ENCODE measurements at regions not wholly inside any gene's neighbourhood (a gene's known extent, or its start where the extent isn't known, plus 50 kb on each side); places are given as distances from the start of the nearest gene placed in this dataset.

DNA sequence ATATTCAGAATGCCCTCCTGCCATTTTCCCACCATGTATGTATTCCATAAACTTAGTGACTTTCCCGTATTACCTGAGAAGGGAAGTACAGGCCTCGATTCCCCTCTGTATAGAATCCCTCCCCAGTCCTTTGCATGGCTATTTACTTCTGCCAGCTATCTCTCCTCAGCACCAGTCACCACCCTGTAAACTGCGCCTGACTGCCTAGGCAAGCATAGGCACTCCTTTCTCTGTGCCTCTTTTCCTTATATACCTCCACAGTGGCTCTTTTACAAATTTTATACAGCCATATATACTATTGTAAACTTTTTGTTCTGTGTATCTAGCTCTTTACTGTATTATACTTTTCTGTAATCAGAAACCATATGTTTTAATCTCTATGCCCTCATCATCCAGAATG, 130.9 kb upstream of the TET2 start:
- DNase-seq (ENCODE audit: low spot score in 2 of 2) = no peak
- Histone ChIP-seq H3K4me3 (no peak overlapping the region), H3K9me3 (no peaks in the 10 kb centered on the region), H3K27me3 (no peaks in the 10 kb centered on the region), H3K4me1 (no peaks in the 10 kb centered on the region), H3K36me3 (no peaks in the 10 kb centered on the region), H3K27ac (no peak overlapping the region)
- intact Hi-C loops (cut with DNase I) = no loop called here
- TF ChIP-seq, protein P1, sequence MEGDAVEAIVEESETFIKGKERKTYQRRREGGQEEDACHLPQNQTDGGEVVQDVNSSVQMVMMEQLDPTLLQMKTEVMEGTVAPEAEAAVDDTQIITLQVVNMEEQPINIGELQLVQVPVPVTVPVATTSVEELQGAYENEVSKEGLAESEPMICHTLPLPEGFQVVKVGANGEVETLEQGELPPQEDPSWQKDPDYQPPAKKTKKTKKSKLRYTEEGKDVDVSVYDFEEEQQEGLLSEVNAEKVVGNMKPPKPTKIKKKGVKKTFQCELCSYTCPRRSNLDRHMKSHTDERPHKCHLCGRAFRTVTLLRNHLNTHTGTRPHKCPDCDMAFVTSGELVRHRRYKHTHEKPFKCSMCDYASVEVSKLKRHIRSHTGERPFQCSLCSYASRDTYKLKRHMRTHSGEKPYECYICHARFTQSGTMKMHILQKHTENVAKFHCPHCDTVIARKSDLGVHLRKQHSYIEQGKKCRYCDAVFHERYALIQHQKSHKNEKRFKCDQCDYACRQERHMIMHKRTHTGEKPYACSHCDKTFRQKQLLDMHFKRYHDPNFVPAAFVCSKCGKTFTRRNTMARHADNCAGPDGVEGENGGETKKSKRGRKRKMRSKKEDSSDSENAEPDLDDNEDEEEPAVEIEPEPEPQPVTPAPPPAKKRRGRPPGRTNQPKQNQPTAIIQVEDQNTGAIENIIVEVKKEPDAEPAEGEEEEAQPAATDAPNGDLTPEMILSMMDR (IDR thresholded peaks at IDR 0.05) = no peak

DNA sequence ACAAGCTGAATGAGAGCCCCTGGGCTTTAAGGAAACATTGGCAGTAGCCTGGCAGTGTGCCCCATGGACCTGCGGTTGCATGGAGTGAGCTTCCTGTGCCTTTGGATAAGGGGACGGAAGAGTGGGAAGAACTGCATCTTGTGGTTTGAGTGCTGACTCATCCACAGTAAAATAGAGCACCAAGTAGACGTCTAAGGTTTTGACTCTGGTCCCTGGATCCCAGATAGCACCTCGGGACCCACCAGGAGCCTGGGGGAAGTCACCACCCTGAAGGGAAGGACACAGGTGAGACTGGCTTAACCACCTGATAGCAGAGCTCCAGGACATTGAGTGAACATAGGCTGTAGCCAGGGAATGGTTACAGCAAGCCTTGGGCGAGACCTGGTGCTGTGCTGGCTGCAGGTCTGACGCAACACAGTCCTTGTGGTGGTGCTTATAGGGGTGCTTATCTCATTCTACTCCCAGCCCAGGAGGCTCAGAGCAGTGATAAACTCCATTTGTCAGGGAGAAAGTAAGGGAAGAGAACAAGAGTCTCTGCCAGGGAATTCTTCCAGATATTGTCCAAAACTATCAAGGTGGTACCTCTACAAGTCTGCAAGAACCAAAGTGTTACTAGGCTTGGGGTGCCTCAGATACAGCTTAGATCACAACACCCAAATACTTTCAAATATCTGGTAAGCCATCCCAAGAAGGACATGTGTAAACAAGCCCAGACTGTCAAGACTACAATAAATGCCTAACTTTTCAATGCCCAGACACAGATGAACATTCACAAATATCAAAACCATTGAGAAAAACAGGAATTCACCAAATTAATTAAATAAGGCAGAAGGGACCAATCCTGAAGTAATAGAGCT, 123.6 kb upstream of the TET2 start:
- intact Hi-C loops (cut with DNase I) = no loop called here
- Histone ChIP-seq H3K4me1 (no peaks in the 10 kb centered on the region), H3K9me3 (peaks cover 0 to 9% of the 10 kb centered on the region in 2 donors), H3K27ac (no peak overlapping the region), H3K4me3 (no peak overlapping the region), H3K36me3 (no peaks in the 10 kb centered on the region), H3K27me3 (no peaks in the 10 kb centered on the region)
- TF ChIP-seq, protein P1 (IDR thresholded peaks at IDR 0.05) = no peak
- DNase-seq (ENCODE audit: low spot score in 2 of 2) = no peak

DNA sequence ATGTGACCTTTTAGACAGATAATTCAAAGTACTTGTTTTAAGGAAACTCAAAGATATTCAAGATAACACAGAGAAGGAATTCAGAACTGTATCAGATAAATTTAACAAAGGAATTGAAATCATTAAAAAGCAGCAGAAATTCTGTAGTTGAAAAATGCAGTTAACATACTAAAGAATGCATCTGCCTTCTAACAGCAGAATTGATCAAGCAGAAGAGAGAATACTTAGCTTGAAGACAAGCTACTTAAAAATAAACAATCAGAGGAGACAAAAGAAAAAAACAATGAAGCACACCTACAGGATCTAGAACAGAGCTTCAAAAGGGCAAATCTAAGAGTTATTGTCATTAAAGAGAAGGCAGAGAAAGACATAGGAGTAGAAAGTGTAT, 123.0 kb upstream of the TET2 start:
- intact Hi-C loops (cut with DNase I) = no loop called here
- Histone ChIP-seq H3K27me3 (no peaks in the 10 kb centered on the region), H3K4me3 (no peak overlapping the region), H3K36me3 (no peaks in the 10 kb centered on the region), H3K27ac (no peak overlapping the region), H3K4me1 (no peaks in the 10 kb centered on the region), H3K9me3 (peaks cover 0 to 9% of the 10 kb centered on the region in 2 donors)
- TF ChIP-seq, protein P1 (IDR thresholded peaks at IDR 0.05) = no peak
- no peak for DNase-seq (ENCODE audit: low spot score in 2 of 2)

DNA sequence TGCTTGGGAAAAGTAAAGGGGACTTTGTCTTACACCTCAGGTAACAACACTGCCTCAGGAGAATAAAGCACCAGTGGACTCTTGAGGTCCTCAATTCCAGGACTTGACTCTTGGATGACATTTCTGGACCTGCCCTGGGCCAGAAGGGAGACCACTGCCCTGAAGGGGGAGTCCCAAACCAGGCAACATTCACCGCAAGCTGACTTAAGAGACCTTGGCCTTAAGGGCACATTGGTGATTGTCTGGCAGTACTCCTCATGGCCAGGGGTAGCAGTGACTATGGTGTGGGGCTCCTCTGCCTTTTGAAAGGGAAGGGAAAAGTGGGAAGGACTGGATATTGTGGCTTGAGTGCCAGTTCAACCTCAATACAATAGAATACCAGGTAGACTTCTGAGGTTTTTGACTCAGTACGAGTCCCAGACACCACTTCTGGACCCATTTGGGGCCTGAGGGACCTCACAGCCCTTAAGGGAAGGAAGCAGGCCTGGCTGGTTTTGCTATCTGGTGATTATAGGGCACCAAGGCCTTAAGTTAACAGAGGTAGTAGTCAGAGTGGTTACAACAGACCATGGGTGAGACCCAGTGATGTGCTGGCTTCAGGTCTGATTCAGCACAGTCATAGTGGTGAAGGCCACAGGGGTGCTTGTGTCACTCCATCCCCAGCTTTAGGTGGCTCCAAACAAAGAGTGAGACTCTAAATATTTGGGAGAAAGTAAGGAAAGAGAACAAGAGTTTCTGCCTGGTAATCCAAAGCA, 121.2 kb upstream of the TET2 start:
- Histone ChIP-seq H3K4me3 (no peak overlapping the region), H3K27ac (no peak overlapping the region), H3K36me3 (no peaks in the 10 kb centered on the region), H3K27me3 (no peaks in the 10 kb centered on the region), H3K9me3 (peaks cover 0 to 9% of the 10 kb centered on the region in 2 donors), H3K4me1 (no peaks in the 10 kb centered on the region)
- TF ChIP-seq, protein P1 (IDR thresholded peaks at IDR 0.05) = no peak
- intact Hi-C loops (cut with DNase I) = no loop called here
- no peak for DNase-seq (ENCODE audit: low spot score in 2 of 2)

DNA sequence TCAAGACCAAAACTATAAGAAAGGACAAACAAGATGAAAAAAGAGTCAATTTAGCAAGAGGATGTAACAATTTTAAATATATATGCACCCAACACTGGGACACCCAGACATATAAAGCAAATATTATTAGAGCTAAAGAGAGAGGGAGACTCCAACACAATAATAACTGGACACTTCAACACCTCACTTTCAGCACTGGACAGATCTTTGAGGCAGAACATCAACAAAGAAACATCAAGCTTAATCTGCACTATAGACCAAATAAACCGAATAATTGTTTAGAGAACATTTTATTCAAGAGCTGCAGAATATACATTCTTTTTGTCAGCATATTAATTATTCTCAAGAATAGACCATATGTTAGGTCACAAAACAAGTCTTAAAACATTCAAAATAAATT, 109.7 kb upstream of the TET2 start:
- no peak overlapping the region for H3K27ac ChIP-seq
- no peaks in the 10 kb centered on the region for H3K36me3 ChIP-seq
- peaks cover 0 to 6% of the 10 kb centered on the region in 2 donors for H3K9me3 ChIP-seq
- TF ChIP-seq, protein P1 (IDR thresholded peaks at IDR 0.05) = no peak
- no peaks in the 10 kb centered on the region for H3K27me3 ChIP-seq
- no peak overlapping the region for H3K4me3 ChIP-seq
- no peaks in the 10 kb centered on the region for H3K4me1 ChIP-seq
- no peak for DNase-seq (ENCODE audit: low spot score in 2 of 2)
- intact Hi-C loops (cut with DNase I) = no loop called here
